Activated naive CD8-positive, alpha-beta T cell treated with anti-CD3 and anti-CD28 coated beads, Interleukin-2, amount 50 U/mL, for 24 hours (primary cell): ENCODE measurements at regions not wholly inside any gene's neighbourhood (a gene's known extent, or its start where the extent isn't known, plus 50 kb on each side); places are given as distances from the start of the nearest gene placed in this dataset.
"Not testable (repeated sequence)": the region's sequence is repeated elsewhere in the genome, so short reads cannot be mapped to it uniquely, and the experiment has no call there.

Experiments
- ATAC-seq: fragments of 150-1000 bp; cut with Tn5 transposase; one replicate; pipeline ENCODE4 v1.10.0; 2021
- DNase-seq: peaks from one replicate; pipeline ENCODE4 v3.0.0; 2021
- H3K27ac Mint-ChIP-seq: one replicate; pipeline ENCODE4 v1.8.0; 2021; ENCODE audit warnings: mild to moderate bottlenecking, mixed read lengths
- H3K27me3 Mint-ChIP-seq: one replicate; pipeline ENCODE4 v1.8.0; 2021; ENCODE audit warnings: mixed read lengths
- H3K36me3 Mint-ChIP-seq: one replicate; pipeline ENCODE4 v1.8.0; 2021; ENCODE audit warnings: low read depth, mixed read lengths
- H3K4me1 Mint-ChIP-seq: one replicate; pipeline ENCODE4 v1.8.0; 2021; ENCODE audit warnings: mixed read lengths
- H3K4me3 Mint-ChIP-seq: one replicate; pipeline ENCODE4 v1.8.0; 2021; ENCODE audit warnings: mild to moderate bottlenecking, moderate library complexity, mixed read lengths
- H3K9me3 Mint-ChIP-seq: one replicate; pipeline ENCODE4 v1.8.0; 2021; ENCODE audit warnings: mixed read lengths

DNA sequence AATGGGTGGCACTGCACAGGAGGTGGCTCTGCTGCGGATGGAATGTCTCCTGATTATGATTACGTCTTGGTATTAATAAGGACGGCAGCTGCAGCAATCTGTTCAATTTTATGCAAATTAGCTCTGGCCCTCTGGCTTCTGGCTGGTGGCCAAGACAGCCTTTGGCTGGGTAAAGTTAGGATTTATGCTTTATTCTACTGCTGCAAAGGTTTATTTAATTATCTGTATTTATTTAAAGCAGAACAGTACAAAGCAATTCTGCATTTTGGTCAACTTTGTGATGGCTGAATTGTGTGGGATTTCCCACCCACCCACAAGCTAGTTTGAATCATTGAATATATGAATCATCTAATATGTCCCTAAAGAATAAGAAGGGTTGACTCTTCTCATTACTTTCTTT lies 745.6 kb upstream of the FAM241A start:
- ATAC-seq (no peak), DNase-seq (no peak)
- no peak overlapping the region for H3K4me3 Mint-ChIP-seq
- no peaks in the 10 kb centered on the region for H3K27me3 Mint-ChIP-seq
- peaks cover 3% of the 10 kb centered on the region for H3K9me3 Mint-ChIP-seq
- no peaks in the 10 kb centered on the region for H3K4me1 Mint-ChIP-seq
- H3K27ac Mint-ChIP-seq: no peak overlapping the region
- H3K36me3 Mint-ChIP-seq: no peaks in the 10 kb centered on the region

DNA sequence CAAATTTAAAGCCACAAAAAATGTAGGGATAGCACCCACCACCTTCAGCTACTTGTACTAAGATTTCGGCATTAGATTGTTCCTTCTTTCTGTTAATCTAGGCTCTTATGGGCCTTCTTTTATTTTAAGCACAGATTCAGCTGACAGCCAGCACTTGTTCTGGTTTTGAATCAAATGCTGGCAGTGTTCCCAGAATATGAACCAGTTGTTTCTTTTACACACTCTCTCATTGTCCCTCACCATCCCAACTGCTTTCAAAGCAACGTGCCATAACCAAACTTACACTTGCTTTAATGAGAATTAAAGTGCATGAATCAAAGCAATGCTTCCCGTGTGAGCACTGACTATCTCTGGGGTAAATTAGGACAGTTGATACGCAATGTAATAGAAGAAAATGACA lies 744.5 kb upstream of the FAM241A start:
- DNase-seq (no peak), ATAC-seq (no peak)
- Mint-ChIP-seq H3K4me3 (no peak overlapping the region), H3K9me3 (peaks cover 3% of the 10 kb centered on the region), H3K36me3 (no peaks in the 10 kb centered on the region), H3K27ac (no peak overlapping the region), H3K27me3 (no peaks in the 10 kb centered on the region), H3K4me1 (no peaks in the 10 kb centered on the region)

DNA sequence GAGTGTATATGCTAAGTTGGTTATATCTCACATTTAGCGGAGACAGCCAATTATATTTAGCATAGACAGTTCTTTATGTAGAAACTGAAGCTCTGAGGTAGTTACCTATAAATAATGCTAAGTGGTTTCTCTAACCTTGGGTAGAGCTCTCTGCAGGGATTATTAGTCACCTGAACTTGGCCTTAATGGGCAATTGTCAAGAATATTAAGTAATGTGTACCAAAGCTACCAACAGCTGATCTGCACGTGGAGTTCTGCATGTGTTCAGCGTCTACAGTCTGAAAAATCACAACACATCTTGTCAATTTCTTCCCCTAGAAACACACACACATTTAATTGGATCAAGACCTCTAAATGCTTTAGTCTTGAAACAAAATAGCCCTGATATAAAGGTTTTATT lies 740.6 kb upstream of the FAM241A start:
- Mint-ChIP-seq H3K36me3 (no peaks in the 10 kb centered on the region), H3K4me3 (no peak overlapping the region), H3K27me3 (no peaks in the 10 kb centered on the region), H3K27ac (no peak overlapping the region), H3K9me3 (peaks cover 7% of the 10 kb centered on the region), H3K4me1 (no peaks in the 10 kb centered on the region)
- DNase-seq (no peak), ATAC-seq (no peak)

DNA sequence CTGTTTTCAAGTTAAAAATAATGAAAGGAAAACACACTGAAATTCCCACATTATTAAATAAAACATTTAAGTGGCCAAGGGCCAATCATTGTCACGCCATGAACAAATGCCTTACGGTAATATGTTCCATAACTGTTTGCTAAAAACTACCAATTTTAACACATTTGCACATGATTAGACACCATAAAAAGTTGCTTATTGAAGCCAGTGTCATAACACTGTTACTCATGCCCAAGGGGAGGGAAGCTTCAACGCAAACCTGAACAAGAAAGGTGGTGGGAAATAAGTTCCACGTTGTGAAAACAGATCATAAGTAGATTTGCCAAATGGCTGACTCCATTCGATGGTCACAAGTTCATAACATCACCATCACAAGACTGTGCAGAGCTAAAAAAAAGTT lies 739.3 kb upstream of the FAM241A start:
- no peak for DNase-seq
- no peak overlapping the region for H3K4me3 Mint-ChIP-seq
- no peak overlapping the region for H3K27ac Mint-ChIP-seq
- ATAC-seq: no peak
- no peaks in the 10 kb centered on the region for H3K36me3 Mint-ChIP-seq
- no peaks in the 10 kb centered on the region for H3K4me1 Mint-ChIP-seq
- peaks cover 7% of the 10 kb centered on the region for H3K9me3 Mint-ChIP-seq
- no peaks in the 10 kb centered on the region for H3K27me3 Mint-ChIP-seq

DNA sequence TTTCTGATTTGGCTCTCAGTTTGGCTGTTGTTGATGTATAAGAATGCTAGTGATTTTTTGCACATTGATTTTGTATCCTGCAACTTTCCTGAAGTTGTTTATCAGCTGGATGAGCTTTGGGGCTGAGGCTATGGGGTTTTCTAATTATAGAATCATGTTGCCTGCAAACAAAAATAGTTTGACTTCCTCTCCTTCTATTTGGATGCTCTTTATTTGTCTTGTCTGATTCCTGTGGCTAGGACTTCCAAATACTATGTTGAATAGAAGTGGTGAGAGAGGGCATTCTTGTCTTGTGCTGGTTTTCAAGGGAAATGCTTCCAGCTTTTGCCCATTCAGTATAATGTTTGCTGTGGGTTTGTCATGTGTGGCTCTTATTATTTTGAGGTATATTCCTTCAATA lies 734.7 kb upstream of the FAM241A start:
- Mint-ChIP-seq H3K36me3 (no peaks in the 10 kb centered on the region), H3K27ac (no peak overlapping the region), H3K4me3 (no peak overlapping the region), H3K4me1 (no peaks in the 10 kb centered on the region), H3K27me3 (no peaks in the 10 kb centered on the region), H3K9me3 (peaks cover 8% of the 10 kb centered on the region)
- ATAC-seq (no peak), DNase-seq (no peak)

DNA sequence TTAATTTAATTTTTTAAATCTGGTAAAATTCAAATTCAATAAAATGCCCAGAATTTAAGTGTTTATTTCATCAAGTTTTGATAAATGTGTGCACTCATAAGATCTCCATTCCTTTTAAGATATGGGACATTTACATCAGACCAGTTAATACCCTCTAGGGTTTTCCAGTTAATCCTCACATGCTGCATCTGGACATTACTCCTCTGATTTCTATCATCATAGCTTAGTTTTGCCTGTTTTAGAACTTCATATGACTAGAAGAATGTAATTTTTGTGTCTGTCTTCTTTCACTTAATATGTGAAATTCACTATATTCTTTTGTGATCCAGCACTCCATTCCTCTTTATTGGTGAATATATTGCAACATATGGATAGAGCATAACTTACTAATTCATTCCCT lies 727.7 kb upstream of the FAM241A start:
- no peak overlapping the region for H3K4me3 Mint-ChIP-seq
- no peaks in the 10 kb centered on the region for H3K27me3 Mint-ChIP-seq
- H3K27ac Mint-ChIP-seq: no peak overlapping the region
- no peak for ATAC-seq
- H3K4me1 Mint-ChIP-seq: no peaks in the 10 kb centered on the region
- DNase-seq: no peak
- no peaks in the 10 kb centered on the region for H3K36me3 Mint-ChIP-seq
- H3K9me3 Mint-ChIP-seq: no peaks in the 10 kb centered on the region

DNA sequence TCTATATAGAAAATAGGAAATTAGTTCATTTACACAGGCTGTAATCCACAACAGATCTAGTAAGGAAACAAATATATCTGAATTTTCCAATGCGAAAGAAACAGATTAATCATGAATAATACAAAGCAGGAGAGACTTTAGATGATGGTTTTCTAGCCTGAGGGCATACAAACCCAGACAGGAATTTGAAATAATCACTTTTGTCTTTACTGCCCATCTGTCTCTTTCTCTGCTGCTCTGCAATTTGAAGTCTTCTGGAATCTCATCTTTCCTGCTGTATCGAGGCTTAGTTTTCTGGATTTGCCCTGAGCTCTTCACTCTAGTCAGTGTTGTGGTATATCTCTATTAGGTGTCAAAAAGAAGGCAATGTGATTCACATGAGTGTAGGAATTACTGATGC lies 711.8 kb upstream of the FAM241A start:
- Mint-ChIP-seq H3K9me3 (peaks cover 12% of the 10 kb centered on the region), H3K27me3 (no peaks in the 10 kb centered on the region), H3K4me1 (no peaks in the 10 kb centered on the region), H3K36me3 (no peaks in the 10 kb centered on the region), H3K27ac (no peak overlapping the region), H3K4me3 (no peak overlapping the region)
- DNase-seq (no peak), ATAC-seq (no peak)

DNA sequence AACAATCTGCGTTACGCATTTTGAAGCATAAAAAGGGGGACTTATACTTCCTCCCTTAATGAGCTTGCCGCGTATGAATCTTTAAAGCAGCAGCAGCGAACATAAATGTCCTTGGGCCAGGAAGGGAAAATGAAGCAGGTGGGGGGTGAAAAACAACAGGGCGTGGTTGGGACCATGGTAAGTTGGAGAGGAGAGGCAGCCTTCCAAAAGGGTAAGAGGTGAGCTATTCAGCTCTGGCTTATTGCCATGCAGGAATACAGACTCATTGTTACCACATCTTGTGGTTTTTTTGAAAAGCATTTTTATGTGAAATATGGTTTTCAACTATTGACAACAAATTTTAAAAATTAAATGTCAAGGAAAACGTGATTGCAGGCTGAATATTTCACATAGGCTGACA lies 710.7 kb upstream of the FAM241A start:
- no peak overlapping the region for H3K4me3 Mint-ChIP-seq
- H3K27ac Mint-ChIP-seq: no peak overlapping the region
- H3K27me3 Mint-ChIP-seq: no peaks in the 10 kb centered on the region
- peaks cover 12% of the 10 kb centered on the region for H3K9me3 Mint-ChIP-seq
- no peaks in the 10 kb centered on the region for H3K36me3 Mint-ChIP-seq
- DNase-seq (no peak), ATAC-seq (no peak)
- no peaks in the 10 kb centered on the region for H3K4me1 Mint-ChIP-seq

DNA sequence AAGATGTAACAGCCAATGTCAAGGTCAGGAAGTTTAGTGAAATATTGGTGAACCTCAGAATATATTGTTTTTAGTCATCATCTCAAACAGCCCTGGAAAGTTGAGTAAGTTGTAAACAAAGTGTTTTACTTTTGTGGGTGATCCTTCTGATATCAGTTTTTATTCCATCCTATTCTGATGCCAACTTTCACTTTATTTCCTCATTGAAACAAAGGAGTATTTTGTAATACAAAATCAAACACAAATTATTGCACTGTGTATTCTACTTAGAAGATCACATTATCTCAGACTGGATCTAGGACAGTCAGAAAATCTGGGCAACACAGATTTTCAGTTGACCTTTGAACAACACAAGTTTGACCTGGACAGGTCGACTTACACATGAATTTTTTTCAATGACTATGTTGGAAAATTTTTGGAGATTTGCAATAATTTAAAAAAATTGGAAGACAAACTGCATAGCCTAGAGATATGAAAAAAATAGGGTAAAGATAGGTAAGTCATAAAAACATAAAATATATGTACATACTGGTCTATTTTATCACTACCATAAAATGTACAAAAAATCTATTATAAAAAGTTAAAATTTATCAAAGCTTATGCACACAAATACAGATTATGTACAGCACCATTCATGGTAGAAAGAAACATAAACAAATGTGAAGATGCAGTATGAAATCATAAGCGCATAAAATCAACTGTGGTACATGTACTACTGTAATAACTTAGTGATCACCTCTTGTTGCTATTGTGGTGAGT lies 709.1 kb upstream of the FAM241A start:
- no peak for ATAC-seq
- DNase-seq: no peak
- Mint-ChIP-seq H3K27ac (no peak overlapping the region), H3K4me3 (no peak overlapping the region), H3K27me3 (no peaks in the 10 kb centered on the region), H3K36me3 (no peaks in the 10 kb centered on the region), H3K4me1 (no peaks in the 10 kb centered on the region), H3K9me3 (peaks cover 12% of the 10 kb centered on the region)

DNA sequence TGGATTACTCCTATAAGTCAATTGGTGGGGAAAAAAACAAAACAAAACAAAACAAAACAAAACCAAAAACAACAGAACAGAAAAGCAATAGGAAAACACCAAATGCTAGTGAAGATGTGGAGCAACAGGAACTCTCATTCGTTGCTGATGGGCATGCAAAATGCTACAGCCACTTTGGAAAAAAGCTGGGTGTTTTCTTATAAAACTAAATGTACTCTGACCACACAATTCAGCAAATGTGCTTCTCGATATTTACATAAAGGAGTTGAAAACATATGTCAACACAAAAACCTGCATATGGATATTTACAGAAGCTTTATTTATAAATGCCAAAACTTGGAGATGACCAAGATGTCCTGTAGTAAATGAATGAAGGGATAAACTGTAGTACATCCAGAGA lies 703.6 kb upstream of the FAM241A start:
- Mint-ChIP-seq H3K27ac (no peak overlapping the region), H3K27me3 (no peaks in the 10 kb centered on the region), H3K4me3 (no peak overlapping the region), H3K9me3 (no peaks in the 10 kb centered on the region), H3K4me1 (no peaks in the 10 kb centered on the region), H3K36me3 (no peaks in the 10 kb centered on the region)
- no peak for ATAC-seq
- DNase-seq: no peak

DNA sequence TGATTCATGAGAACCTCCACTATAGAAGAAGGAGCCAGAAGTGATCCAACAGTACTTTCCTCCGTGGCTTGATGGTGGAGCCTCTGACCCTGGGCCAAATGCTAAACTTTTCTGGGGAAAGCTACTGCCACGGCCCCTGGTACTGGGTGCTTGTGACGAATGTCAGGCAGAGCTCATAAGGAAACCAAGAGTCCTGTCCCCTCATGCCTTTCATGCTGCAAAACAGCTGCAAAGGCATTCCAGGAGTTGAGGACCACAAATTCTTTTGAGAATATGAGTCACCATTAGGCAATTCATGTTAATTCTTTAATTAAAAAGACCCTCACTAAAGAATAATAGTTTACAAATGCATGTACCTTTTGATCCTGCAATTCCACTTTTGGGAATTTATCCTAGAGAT lies 700.4 kb upstream of the FAM241A start:
- not testable (repeated sequence) for H3K27me3 Mint-ChIP-seq, H3K4me3 Mint-ChIP-seq, H3K4me1 Mint-ChIP-seq, H3K9me3 Mint-ChIP-seq, ATAC-seq, DNase-seq, H3K27ac Mint-ChIP-seq, H3K36me3 Mint-ChIP-seq

DNA sequence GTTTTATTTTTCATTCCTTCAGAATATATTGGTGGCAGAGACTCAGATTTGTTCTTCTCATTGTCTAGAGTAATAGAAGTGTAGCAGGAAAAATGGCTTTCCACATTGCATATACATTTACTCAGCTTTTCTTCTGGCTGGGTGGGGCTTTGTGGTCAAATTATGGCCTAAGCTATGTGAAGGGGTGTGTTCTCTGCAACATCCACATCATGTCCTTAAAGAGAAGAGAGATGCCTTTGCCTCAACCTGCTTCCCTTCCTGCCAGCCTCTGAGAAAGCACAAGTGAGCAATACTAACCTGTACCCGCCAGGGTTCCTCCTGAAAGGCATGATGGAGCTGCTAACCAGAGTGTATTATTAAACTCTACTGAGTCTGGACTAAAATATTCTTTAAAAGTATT lies 695.6 kb upstream of the FAM241A start:
- no peak overlapping the region for H3K4me3 Mint-ChIP-seq
- H3K27ac Mint-ChIP-seq: no peak overlapping the region
- ATAC-seq: no peak
- no peaks in the 10 kb centered on the region for H3K36me3 Mint-ChIP-seq
- H3K27me3 Mint-ChIP-seq: no peaks in the 10 kb centered on the region
- no peaks in the 10 kb centered on the region for H3K4me1 Mint-ChIP-seq
- H3K9me3 Mint-ChIP-seq: peaks cover 4% of the 10 kb centered on the region
- DNase-seq: no peak

DNA sequence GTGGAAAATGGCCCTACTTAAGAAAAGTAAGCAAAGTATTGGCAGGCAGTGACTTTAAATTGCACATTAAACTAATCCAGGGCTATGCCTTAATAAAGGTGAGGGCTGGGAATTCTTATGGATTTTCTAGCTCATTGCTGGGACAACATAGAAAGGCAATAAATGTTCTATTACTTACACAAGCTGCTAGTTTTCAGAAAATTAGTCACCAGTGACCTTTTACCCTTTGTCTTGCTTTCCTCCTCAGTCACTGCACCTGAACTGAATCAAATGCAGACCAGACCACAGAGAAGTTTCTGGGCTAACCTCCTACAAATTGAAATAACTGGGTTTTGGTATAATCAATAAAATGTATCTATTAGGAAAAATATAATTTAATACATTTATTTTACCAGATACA lies 694.4 kb upstream of the FAM241A start:
- ATAC-seq: no peak
- DNase-seq: no peak
- H3K27me3 Mint-ChIP-seq: no peaks in the 10 kb centered on the region
- H3K27ac Mint-ChIP-seq: no peak overlapping the region
- H3K4me1 Mint-ChIP-seq: no peaks in the 10 kb centered on the region
- H3K36me3 Mint-ChIP-seq: no peaks in the 10 kb centered on the region
- H3K4me3 Mint-ChIP-seq: no peak overlapping the region
- peaks cover 4% of the 10 kb centered on the region for H3K9me3 Mint-ChIP-seq

DNA sequence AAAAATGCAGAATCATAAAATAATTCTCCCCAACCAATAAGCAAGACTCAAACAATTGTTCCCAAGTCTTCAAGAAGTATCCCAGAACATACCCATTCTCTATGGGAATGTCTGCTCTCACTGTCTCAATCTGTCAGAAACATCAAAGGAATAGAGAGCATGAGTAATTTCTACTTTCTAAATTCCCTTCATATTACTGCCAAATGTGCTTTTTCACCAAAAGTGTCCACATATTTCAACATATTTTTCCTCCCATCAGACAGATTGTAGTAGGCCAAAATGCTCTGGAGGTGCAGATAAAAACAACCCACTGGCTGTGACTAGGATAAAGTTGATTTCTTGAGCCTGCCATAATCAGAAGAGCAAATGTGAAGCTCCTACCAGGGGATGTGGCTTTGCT lies 692.0 kb upstream of the FAM241A start:
- Mint-ChIP-seq H3K36me3 (no peaks in the 10 kb centered on the region), H3K27me3 (no peaks in the 10 kb centered on the region), H3K9me3 (no peaks in the 10 kb centered on the region), H3K4me3 (no peak overlapping the region), H3K27ac (no peak overlapping the region), H3K4me1 (no peaks in the 10 kb centered on the region)
- DNase-seq (no peak), ATAC-seq (no peak)

DNA sequence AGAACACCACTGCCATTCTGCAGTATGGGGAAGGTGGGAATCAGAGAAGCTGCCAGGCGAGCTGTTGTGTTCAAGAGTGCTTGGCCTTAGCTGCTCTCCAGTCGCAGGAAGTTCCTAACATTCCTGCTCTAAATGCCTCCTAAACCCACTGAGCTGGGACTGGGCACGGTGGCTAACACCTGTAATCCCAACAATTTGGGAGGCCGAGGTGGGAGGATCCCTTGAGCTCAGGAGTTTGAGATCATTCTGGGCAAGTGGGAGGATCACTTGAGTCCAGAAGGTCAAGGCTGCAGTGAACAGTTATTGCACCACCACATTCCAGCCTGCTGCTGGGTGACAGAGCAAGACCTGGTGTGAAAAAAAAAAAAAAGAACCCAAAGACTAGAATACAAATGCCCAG lies 690.3 kb upstream of the FAM241A start:
- no peaks in the 10 kb centered on the region for H3K4me1 Mint-ChIP-seq
- DNase-seq: no peak

More for the DNA sequence above, 690.3 kb upstream of the FAM241A start:
- Mint-ChIP-seq H3K27me3 (no peaks in the 10 kb centered on the region), H3K4me3 (no peak overlapping the region), H3K27ac (no peak overlapping the region), H3K36me3 (no peaks in the 10 kb centered on the region), H3K9me3 (no peaks in the 10 kb centered on the region)
- no peak for ATAC-seq
